ENCODE measurements at regions not wholly inside any gene's neighbourhood (a gene's known extent, or its start where the extent isn't known, plus 50 kb on each side); places are given as distances from the start of the nearest gene placed in this dataset.

DNA sequence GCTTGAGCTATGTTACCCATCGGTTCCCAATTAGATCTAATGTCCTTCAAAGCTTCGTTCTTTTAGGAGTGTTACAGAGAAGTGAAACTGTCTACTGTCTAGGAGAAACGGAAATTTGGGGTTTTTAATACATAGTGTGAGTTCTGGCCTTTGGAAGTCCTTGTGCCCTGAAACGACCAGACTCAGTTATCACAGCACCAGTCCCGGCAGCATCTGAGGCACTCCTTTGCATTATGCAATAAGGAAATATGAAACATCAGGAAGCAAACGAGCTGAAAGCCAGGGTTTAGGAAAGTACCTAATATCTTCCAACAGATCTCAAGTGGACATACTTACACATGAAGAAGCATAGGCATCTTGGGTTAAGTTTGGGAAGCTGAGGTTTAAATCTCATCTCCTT is 61.8 kb upstream of the ADGRF1 start:
- TF ChIP-seq, protein P1, sequence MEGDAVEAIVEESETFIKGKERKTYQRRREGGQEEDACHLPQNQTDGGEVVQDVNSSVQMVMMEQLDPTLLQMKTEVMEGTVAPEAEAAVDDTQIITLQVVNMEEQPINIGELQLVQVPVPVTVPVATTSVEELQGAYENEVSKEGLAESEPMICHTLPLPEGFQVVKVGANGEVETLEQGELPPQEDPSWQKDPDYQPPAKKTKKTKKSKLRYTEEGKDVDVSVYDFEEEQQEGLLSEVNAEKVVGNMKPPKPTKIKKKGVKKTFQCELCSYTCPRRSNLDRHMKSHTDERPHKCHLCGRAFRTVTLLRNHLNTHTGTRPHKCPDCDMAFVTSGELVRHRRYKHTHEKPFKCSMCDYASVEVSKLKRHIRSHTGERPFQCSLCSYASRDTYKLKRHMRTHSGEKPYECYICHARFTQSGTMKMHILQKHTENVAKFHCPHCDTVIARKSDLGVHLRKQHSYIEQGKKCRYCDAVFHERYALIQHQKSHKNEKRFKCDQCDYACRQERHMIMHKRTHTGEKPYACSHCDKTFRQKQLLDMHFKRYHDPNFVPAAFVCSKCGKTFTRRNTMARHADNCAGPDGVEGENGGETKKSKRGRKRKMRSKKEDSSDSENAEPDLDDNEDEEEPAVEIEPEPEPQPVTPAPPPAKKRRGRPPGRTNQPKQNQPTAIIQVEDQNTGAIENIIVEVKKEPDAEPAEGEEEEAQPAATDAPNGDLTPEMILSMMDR (IDR thresholded peaks at IDR 0.05) = no peak
- intact Hi-C loops (cut with micrococcal nuclease) = no loop called here
- Mint-ChIP-seq H3K9me3 (no peaks in the 10 kb centered on the region), H3K36me3 (no peaks in the 10 kb centered on the region), H3K27me3 (ENCODE audit: low read depth in 3 of 3) (peaks cover 25 to 34% (median 27%) of the 10 kb centered on the region in 3 donors), H3K4me3 (peak overlapping the region in 1 of 2 donors; percentile 61), H3K27ac (peak overlapping the region in 3 of 7 donors; percentile 35 to 52 (median 36)), H3K4me1 (peaks cover 19% of the 10 kb centered on the region)
- Histone ChIP-seq H3K27me3 (ENCODE audit: control insufficient read depth in 2 of 2, insufficient read depth in 2 of 2, low read length in 2 of 2) (peaks cover 16 to 28% of the 10 kb centered on the region in 2 donors), H3K9ac (ENCODE audit: insufficient read depth, low read length, poor library complexity, severe bottlenecking) (no peak overlapping the region), H3K36me3 (replicated peaks in 1 of 2; ENCODE audit: control insufficient read depth in 1 of 2, insufficient read depth in 2 of 2, low read length in 2 of 2) (no peaks in the 10 kb centered on the region), H3K79me2 (ENCODE audit: insufficient read depth, low read length) (no peaks in the 10 kb centered on the region), H3K27ac (ENCODE audit: low read depth in 1 of 2, low read length in 2 of 2) (no peak overlapping the region), H3K4me3 (replicated peaks in 1 of 3; ENCODE audit: low read depth in 2 of 3, low read length in 3 of 3) (no peak overlapping the region), H3K4me1 (ENCODE audit: control insufficient read depth in 1 of 2, insufficient read depth in 2 of 2, low read length in 2 of 2) (peaks cover 16 to 17% of the 10 kb centered on the region in 2 donors), H3K4me2 (replicated peaks; ENCODE audit: extremely low read depth, low read length, poor library complexity, severe bottlenecking) (peak overlapping the region; percentile 31), H3K9me3 (replicated peaks in 1 of 2; ENCODE audit: control insufficient read depth in 1 of 2, insufficient read depth in 1 of 2, low read length in 2 of 2) (no peaks in the 10 kb centered on the region), H2AFZ (ENCODE audit: insufficient read depth, low read depth, low read length, poor library complexity, severe bottlenecking) (no peak overlapping the region), H4K20me1 (ENCODE audit: insufficient read depth, low read length) (no peaks in the 10 kb centered on the region)
- 0% methylated on average over 1 of the region's 6 CpGs for WGBS (ENCODE audit: insufficient coverage)
- DNase-seq = peak; percentile 20 to 80 (median 56)

DNA sequence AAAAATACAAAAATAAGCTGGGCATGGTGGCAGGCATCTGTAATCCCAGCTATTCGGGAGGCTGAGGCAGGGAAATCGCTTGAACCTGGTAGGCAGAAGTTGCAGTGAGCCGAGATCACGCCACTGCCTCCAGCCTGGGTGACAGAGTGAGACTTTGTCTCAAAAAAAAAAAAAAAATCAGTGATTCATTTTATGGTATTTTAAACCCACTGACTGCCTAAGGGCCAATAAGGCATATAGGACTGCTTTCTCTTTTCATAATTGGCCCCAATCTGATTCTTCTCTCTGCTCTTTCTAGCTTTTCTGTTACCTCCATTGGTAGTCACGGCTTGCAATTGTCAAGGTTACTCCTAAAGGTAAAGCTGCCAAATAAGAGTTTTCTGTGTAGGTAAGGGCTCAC is 60.2 kb upstream of the ADGRF1 start:
- no peak overlapping the region for H3K4me2 ChIP-seq (replicated peaks; ENCODE audit: extremely low read depth, low read length, poor library complexity, severe bottlenecking)
- no peaks in the 10 kb centered on the region for H3K36me3 Mint-ChIP-seq
- no peak overlapping the region for H3K4me3 ChIP-seq (replicated peaks in 1 of 3; ENCODE audit: low read depth in 2 of 3, low read length in 3 of 3)
- no peak for DNase-seq
- TF ChIP-seq, protein P1 (IDR thresholded peaks at IDR 0.05) = no peak
- peaks cover 19% of the 10 kb centered on the region for H3K4me1 Mint-ChIP-seq
- H3K27me3 ChIP-seq (ENCODE audit: control insufficient read depth in 2 of 2, insufficient read depth in 2 of 2, low read length in 2 of 2) = peaks cover 16 to 28% of the 10 kb centered on the region in 2 donors
- H3K4me1 ChIP-seq (ENCODE audit: control insufficient read depth in 1 of 2, insufficient read depth in 2 of 2, low read length in 2 of 2) = peaks cover 16 to 17% of the 10 kb centered on the region in 2 donors
- H3K4me3 Mint-ChIP-seq = peak overlapping the region in 1 of 2 donors; percentile 39
- intact Hi-C loops (cut with micrococcal nuclease) = no loop called here
- H3K27ac ChIP-seq (ENCODE audit: low read depth in 1 of 2, low read length in 2 of 2) = no peak overlapping the region
- no peak overlapping the region for H3K27ac Mint-ChIP-seq
- no peaks in the 10 kb centered on the region for H3K36me3 ChIP-seq (replicated peaks in 1 of 2; ENCODE audit: control insufficient read depth in 1 of 2, insufficient read depth in 2 of 2, low read length in 2 of 2)
- H3K9me3 ChIP-seq (replicated peaks in 1 of 2; ENCODE audit: control insufficient read depth in 1 of 2, insufficient read depth in 1 of 2, low read length in 2 of 2) = no peaks in the 10 kb centered on the region
- no peaks in the 10 kb centered on the region for H3K9me3 Mint-ChIP-seq
- no peak overlapping the region for H2AFZ ChIP-seq (ENCODE audit: insufficient read depth, low read depth, low read length, poor library complexity, severe bottlenecking)
- no peak overlapping the region for H3K9ac ChIP-seq (ENCODE audit: insufficient read depth, low read length, poor library complexity, severe bottlenecking)
- H3K27me3 Mint-ChIP-seq (ENCODE audit: low read depth in 3 of 3) = peaks cover 25 to 34% (median 28%) of the 10 kb centered on the region in 3 donors
- no peaks in the 10 kb centered on the region for H3K79me2 ChIP-seq (ENCODE audit: insufficient read depth, low read length)
- no peaks in the 10 kb centered on the region for H4K20me1 ChIP-seq (ENCODE audit: insufficient read depth, low read length)
- WGBS (ENCODE audit: insufficient coverage) = 93% methylated on average over 2 of the region's 5 CpGs

All from CD14-positive monocyte (primary cell).